Bronchial epithelial cell (primary cell): ENCODE measurements at regions not wholly inside any gene's neighbourhood (a gene's known extent, or its start where the extent isn't known, plus 50 kb on each side); places are given as distances from the start of the nearest gene placed in this dataset.

ENCODE experiments used
- DNase-seq: peaks from one replicate; pipeline ENCODE4 v3.0.0-alpha.2; 2010; ENCODE audit warnings: low read depth
- FAIRE-seq: peaks from 2 replicates; lab custom pipeline; 2011; peaks lifted over from hg19 to GRCh38; lab: Jason Lieb, UNC
- H3K27me3 ChIP-seq: 2 replicates; pipeline ENCODE4 v1.5.1; 2011; ENCODE audit warnings: low read length; ENCODE audit not compliant: control insufficient read depth, insufficient read depth
- H3K36me3 ChIP-seq: 2 replicates; pipeline ENCODE4 v1.5.1; 2011; ENCODE audit warnings: low read length; ENCODE audit not compliant: control insufficient read depth, insufficient read depth
- H3K4me3 ChIP-seq: 2 replicates; pipeline ENCODE4 v1.5.1; 2011; ENCODE audit warnings: mild to moderate bottlenecking, low read depth, low read length, control low read depth
- CTCF ChIP-seq: IDR thresholded peaks from 2 replicates; pipeline ENCODE4 v1.5.1; 2011; ENCODE audit warnings: mild to moderate bottlenecking, moderate library complexity, low read length, control low read depth, inconsistent platforms; ENCODE audit not compliant: insufficient read depth, severe bottlenecking

- H3K36me3 ChIP-seq = no peaks in the 10 kb centered on the region
- no peak overlapping the region for H3K4me3 ChIP-seq
- FAIRE-seq (no peak), DNase-seq (no peak)
- H3K27me3 ChIP-seq = no peaks in the 10 kb centered on the region
- no peak for TF ChIP-seq CTCF
Observed at GRCh38 chr1:56363007-56363770, 216.2 kb downstream of the PLPP3 start.

- DNase-seq (no peak), FAIRE-seq (no peak)
- no peak overlapping the region for H3K4me3 ChIP-seq
- no peaks in the 10 kb centered on the region for H3K36me3 ChIP-seq
- H3K27me3 ChIP-seq = no peaks in the 10 kb centered on the region
- no peak for TF ChIP-seq CTCF
Observed at GRCh38 chr1:56360021-56360420, 219.3 kb downstream of the PLPP3 start.

GRCh38 chr1:56359056-56359455 is 220.3 kb downstream of the PLPP3 start:
- no peak overlapping the region for H3K4me3 ChIP-seq
- no peaks in the 10 kb centered on the region for H3K27me3 ChIP-seq
- TF ChIP-seq CTCF = no peak
- no peak for DNase-seq
- FAIRE-seq = peak; percentile 36
- no peaks in the 10 kb centered on the region for H3K36me3 ChIP-seq

GRCh38 chr1:56357927-56358690 is 221.3 kb downstream of the PLPP3 start:
- Histone ChIP-seq H3K27me3 (no peaks in the 10 kb centered on the region), H3K4me3 (no peak overlapping the region), H3K36me3 (no peaks in the 10 kb centered on the region)
- FAIRE-seq (no peak), DNase-seq (peak; percentile 60)
- no peak for TF ChIP-seq CTCF

GRCh38 chr1:56356376-56356990 is 222.9 kb downstream of the PLPP3 start:
- no peak for FAIRE-seq

More at GRCh38 chr1:56356376-56356990, 222.9 kb downstream of the PLPP3 start:
- TF ChIP-seq CTCF = no peak
- H3K4me3 ChIP-seq = no peak overlapping the region
- H3K36me3 ChIP-seq = no peaks in the 10 kb centered on the region
- DNase-seq = no peak
- H3K27me3 ChIP-seq = no peaks in the 10 kb centered on the region
